ENCODE measurements at regions not wholly inside any gene's neighbourhood (a gene's known extent, or its start where the extent isn't known, plus 50 kb on each side); places are given as distances from the start of the nearest gene placed in this dataset.

DNA sequence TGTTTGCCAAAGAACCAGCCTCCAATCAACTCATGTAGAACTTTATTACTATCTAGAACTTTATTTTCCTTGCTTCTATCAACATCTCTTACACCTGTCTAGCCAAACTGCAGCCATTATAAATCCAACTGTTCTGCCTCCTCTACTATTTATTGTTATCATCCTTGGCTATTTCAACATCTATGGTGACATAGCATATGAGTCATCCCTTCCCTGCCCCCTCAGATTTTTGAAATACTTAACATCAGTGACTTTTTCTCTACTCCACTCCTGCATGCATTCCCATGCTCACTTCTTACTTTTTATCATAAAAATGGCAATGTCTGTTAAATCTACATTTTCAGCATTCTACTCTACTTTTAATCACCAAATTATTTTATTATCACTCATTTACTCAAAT is 544.9 kb upstream of the NEGR1 start:
- TF ChIP-seq POLR2A (IDR thresholded peaks at IDR 0.05; ENCODE audit: low read length) = no peak
- TF ChIP-seq GATA1 (IDR thresholded peaks at IDR 0.05; ENCODE audit: low read depth, low read length) = no peak

Data from erythroblast (primary cell).